HL-60/S4 (cell line): ENCODE measurements at regions not wholly inside any gene's neighbourhood (a gene's known extent, or its start where the extent isn't known, plus 50 kb on each side); places are given as distances from the start of the nearest gene placed in this dataset.

Experiments used
- in situ Hi-C: fragments of 300-500 bp; cut with MboI; formaldehyde crosslinking; loops from 2 replicates; pipeline ENCODE4 v1.14.3; 2022; ENCODE audit warnings: low sequenced_read_pairs

GRCh38 chr18:67047334-67047733, 443.4 kb upstream of the CDH19 start:
- in situ Hi-C loops = no loop called here

GRCh38 chr18:67043276-67043675, 439.4 kb upstream of the CDH19 start:
- in situ Hi-C loops = no loop called here

GRCh38 chr18:67041334-67041733, 437.4 kb upstream of the CDH19 start:
- in situ Hi-C loops = no loop called here

- in situ Hi-C loops = no loop called here
These were observed 431.1 kb upstream of the CDH19 start for GRCh38 chr18:67035026-67035425.

- in situ Hi-C loops = no loop called here
These were observed 419.2 kb upstream of the CDH19 start for GRCh38 chr18:67023059-67023458.

GRCh38 chr18:67010919-67011318, 407.0 kb upstream of the CDH19 start:
- in situ Hi-C loops = no loop called here

GRCh38 chr18:67007999-67008398, 404.1 kb upstream of the CDH19 start:
- in situ Hi-C loops = no loop called here

GRCh38 chr18:67007085-67007484, 403.2 kb upstream of the CDH19 start:
- in situ Hi-C loops = no loop called here

GRCh38 chr18:67001052-67001451, 397.2 kb upstream of the CDH19 start:
- in situ Hi-C loops = no loop called here

GRCh38 chr18:66999003-66999402, 395.1 kb upstream of the CDH19 start:
- in situ Hi-C loops = no loop called here

- in situ Hi-C loops = no loop called here
These were observed 391.4 kb upstream of the CDH19 start for GRCh38 chr18:66995270-66995669.

- in situ Hi-C loops = no loop called here
These were observed 390.9 kb upstream of the CDH19 start for GRCh38 chr18:66994790-66995189.

GRCh38 chr18:66993492-66993891, 389.6 kb upstream of the CDH19 start:
- in situ Hi-C loops = no loop called here

- in situ Hi-C loops = no loop called here
These were observed 387.0 kb upstream of the CDH19 start for GRCh38 chr18:66990909-66991308.

- in situ Hi-C loops = no loop called here
These were observed 375.1 kb upstream of the CDH19 start for GRCh38 chr18:66979009-66979408.

GRCh38 chr18:66972681-66973080, 368.8 kb upstream of the CDH19 start:
- in situ Hi-C loops = no loop called here

- in situ Hi-C loops = no loop called here
These were observed 368.1 kb upstream of the CDH19 start for GRCh38 chr18:66971960-66972359.

GRCh38 chr18:66966171-66966570, 362.3 kb upstream of the CDH19 start:
- in situ Hi-C loops = no loop called here

GRCh38 chr18:66958309-66958708, 354.4 kb upstream of the CDH19 start:
- in situ Hi-C loops = no loop called here

- in situ Hi-C loops = no loop called here
These were observed 347.9 kb upstream of the CDH19 start for GRCh38 chr18:66951750-66952149.

GRCh38 chr18:66949419-66949818, 345.5 kb upstream of the CDH19 start:
- in situ Hi-C loops = no loop called here

- in situ Hi-C loops = no loop called here
These were observed 333.7 kb upstream of the CDH19 start for GRCh38 chr18:66937546-66937945.

- in situ Hi-C loops = no loop called here
These were observed 327.1 kb upstream of the CDH19 start for GRCh38 chr18:66931010-66931409.

GRCh38 chr18:66916834-66917233, 312.9 kb upstream of the CDH19 start:
- in situ Hi-C loops = no loop called here
